H1 (cell line): ENCODE measurements at regions not wholly inside any gene's neighbourhood (a gene's known extent, or its start where the extent isn't known, plus 50 kb on each side); places are given as distances from the start of the nearest gene placed in this dataset.

ENCODE experiments used
- CREB1 ChIP-seq: IDR thresholded peaks from 2 replicates; pipeline ENCODE4 v1.6.1; 2012; ENCODE audit warnings: inconsistent platforms
- SIRT6 ChIP-seq: IDR thresholded peaks from one replicate; pipeline ENCODE4 v1.7.1; 2012; ENCODE audit warnings: low read length, inconsistent platforms
- SIX5 ChIP-seq: IDR thresholded peaks from 2 replicates; pipeline ENCODE4 v1.6.1; 2011; ENCODE audit warnings: mild to moderate bottlenecking, low read depth, low read length
- SRF ChIP-seq: IDR thresholded peaks from 2 replicates; pipeline ENCODE4 v1.6.1; 2011; ENCODE audit warnings: mild to moderate bottlenecking, low read depth, low read length, moderate library complexity
- SUZ12 ChIP-seq: fragments of 200-600 bp; sonication (generic); IDR thresholded peaks from 2 replicates; pipeline ENCODE4 v1.6.1; 2012; ENCODE audit warnings: mild to moderate bottlenecking, inconsistent platforms, low read length, moderate library complexity, mixed read lengths
- TF ChIP-seq, protein P1 (sequence below): fragments of 300-600 bp; sonication (generic); IDR thresholded peaks from 2 replicates; pipeline ENCODE4 v1.7.1; 2012; ENCODE audit warnings: low read length, moderate library complexity, mild to moderate bottlenecking, inconsistent platforms; ENCODE audit not compliant: insufficient replicate concordance

DNA sequence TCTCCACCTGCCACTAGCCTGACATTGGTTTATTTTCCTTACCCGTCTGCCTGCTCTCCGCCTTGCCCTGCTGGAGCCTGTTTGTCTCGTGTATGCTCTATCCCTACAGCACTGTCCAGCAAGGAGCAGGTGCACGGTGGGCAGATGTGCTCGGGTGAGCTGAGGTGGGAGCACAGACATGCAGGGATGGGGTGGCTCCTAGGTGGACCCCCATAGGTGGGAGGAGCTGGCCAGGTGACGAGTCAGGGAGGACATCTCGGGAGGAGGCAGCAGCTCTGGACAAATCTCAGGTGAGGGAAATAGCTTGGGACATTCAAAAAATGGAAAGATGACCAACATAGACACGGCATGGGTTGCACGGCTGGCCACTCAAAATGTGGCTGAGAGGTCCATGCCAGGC lies 89.2 kb upstream of the SHANK2 start (continued):
- TF ChIP-seq SIRT6 = no peak
- no peak for TF ChIP-seq SRF
- no peak for TF ChIP-seq SIX5
- TF ChIP-seq, protein P1, sequence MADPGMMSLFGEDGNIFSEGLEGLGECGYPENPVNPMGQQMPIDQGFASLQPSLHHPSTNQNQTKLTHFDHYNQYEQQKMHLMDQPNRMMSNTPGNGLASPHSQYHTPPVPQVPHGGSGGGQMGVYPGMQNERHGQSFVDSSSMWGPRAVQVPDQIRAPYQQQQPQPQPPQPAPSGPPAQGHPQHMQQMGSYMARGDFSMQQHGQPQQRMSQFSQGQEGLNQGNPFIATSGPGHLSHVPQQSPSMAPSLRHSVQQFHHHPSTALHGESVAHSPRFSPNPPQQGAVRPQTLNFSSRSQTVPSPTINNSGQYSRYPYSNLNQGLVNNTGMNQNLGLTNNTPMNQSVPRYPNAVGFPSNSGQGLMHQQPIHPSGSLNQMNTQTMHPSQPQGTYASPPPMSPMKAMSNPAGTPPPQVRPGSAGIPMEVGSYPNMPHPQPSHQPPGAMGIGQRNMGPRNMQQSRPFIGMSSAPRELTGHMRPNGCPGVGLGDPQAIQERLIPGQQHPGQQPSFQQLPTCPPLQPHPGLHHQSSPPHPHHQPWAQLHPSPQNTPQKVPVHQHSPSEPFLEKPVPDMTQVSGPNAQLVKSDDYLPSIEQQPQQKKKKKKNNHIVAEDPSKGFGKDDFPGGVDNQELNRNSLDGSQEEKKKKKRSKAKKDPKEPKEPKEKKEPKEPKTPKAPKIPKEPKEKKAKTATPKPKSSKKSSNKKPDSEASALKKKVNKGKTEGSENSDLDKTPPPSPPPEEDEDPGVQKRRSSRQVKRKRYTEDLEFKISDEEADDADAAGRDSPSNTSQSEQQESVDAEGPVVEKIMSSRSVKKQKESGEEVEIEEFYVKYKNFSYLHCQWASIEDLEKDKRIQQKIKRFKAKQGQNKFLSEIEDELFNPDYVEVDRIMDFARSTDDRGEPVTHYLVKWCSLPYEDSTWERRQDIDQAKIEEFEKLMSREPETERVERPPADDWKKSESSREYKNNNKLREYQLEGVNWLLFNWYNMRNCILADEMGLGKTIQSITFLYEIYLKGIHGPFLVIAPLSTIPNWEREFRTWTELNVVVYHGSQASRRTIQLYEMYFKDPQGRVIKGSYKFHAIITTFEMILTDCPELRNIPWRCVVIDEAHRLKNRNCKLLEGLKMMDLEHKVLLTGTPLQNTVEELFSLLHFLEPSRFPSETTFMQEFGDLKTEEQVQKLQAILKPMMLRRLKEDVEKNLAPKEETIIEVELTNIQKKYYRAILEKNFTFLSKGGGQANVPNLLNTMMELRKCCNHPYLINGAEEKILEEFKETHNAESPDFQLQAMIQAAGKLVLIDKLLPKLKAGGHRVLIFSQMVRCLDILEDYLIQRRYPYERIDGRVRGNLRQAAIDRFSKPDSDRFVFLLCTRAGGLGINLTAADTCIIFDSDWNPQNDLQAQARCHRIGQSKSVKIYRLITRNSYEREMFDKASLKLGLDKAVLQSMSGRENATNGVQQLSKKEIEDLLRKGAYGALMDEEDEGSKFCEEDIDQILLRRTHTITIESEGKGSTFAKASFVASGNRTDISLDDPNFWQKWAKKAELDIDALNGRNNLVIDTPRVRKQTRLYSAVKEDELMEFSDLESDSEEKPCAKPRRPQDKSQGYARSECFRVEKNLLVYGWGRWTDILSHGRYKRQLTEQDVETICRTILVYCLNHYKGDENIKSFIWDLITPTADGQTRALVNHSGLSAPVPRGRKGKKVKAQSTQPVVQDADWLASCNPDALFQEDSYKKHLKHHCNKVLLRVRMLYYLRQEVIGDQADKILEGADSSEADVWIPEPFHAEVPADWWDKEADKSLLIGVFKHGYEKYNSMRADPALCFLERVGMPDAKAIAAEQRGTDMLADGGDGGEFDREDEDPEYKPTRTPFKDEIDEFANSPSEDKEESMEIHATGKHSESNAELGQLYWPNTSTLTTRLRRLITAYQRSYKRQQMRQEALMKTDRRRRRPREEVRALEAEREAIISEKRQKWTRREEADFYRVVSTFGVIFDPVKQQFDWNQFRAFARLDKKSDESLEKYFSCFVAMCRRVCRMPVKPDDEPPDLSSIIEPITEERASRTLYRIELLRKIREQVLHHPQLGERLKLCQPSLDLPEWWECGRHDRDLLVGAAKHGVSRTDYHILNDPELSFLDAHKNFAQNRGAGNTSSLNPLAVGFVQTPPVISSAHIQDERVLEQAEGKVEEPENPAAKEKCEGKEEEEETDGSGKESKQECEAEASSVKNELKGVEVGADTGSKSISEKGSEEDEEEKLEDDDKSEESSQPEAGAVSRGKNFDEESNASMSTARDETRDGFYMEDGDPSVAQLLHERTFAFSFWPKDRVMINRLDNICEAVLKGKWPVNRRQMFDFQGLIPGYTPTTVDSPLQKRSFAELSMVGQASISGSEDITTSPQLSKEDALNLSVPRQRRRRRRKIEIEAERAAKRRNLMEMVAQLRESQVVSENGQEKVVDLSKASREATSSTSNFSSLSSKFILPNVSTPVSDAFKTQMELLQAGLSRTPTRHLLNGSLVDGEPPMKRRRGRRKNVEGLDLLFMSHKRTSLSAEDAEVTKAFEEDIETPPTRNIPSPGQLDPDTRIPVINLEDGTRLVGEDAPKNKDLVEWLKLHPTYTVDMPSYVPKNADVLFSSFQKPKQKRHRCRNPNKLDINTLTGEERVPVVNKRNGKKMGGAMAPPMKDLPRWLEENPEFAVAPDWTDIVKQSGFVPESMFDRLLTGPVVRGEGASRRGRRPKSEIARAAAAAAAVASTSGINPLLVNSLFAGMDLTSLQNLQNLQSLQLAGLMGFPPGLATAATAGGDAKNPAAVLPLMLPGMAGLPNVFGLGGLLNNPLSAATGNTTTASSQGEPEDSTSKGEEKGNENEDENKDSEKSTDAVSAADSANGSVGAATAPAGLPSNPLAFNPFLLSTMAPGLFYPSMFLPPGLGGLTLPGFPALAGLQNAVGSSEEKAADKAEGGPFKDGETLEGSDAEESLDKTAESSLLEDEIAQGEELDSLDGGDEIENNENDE = no peak
- no peak for TF ChIP-seq CREB1
- no peak for TF ChIP-seq SUZ12
